ENCODE measurements at regions not wholly inside any gene's neighbourhood (a gene's known extent, or its start where the extent isn't known, plus 50 kb on each side); places are given as distances from the start of the nearest gene placed in this dataset.
A peak's percentile ranks its signal among the peaks of the same experiment; 100 is the strongest.

- no peak for DNase-seq
Measured at GRCh38 chr14:65225299-65226159, 123.2 kb upstream of the MAX start.

- DNase-seq: no peak
Measured at GRCh38 chr14:65226824-65227604, 124.7 kb upstream of the MAX start.

GRCh38 chr14:65228436-65228835, 126.1 kb upstream of the MAX start:
- DNase-seq: no peak

- DNase-seq: no peak
Measured at GRCh38 chr14:65228956-65229747, 126.8 kb upstream of the MAX start.

- DNase-seq: no peak
Measured at GRCh38 chr14:65229748-65230728, 127.7 kb upstream of the MAX start.

DNA sequence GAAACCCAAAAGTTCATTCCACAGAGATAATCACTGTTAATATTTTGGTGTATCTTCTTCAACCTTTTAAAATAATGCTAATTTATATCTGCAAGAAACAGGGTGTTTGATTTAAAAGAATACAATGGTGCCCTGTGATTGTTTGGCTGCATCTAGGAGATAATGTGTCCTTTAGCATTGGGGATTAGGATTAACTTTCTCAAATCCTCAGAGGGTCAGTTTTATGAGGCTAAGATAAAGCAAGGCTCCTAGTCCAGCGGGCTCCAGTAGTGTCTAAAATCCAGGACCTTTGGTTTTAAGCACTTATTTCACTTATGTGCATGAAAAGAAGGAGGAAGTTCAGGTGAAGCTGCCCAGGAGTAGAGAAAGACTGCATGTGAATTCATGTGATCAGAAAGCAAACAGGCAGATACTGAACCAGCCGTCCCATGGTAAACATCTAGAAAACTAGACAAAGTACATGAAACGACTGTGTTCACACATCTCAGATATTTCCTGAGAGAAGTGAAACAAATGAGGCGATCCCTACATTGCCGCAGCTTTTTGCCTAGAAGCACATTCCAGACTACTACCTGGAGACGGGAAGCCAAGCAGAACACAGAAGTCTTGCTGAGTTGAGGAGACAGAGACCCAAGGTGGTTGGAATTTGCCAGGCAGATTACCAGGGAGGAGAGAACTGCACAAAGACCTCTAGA, 129.1 kb upstream of the MAX start:
- no peak for DNase-seq

DNA sequence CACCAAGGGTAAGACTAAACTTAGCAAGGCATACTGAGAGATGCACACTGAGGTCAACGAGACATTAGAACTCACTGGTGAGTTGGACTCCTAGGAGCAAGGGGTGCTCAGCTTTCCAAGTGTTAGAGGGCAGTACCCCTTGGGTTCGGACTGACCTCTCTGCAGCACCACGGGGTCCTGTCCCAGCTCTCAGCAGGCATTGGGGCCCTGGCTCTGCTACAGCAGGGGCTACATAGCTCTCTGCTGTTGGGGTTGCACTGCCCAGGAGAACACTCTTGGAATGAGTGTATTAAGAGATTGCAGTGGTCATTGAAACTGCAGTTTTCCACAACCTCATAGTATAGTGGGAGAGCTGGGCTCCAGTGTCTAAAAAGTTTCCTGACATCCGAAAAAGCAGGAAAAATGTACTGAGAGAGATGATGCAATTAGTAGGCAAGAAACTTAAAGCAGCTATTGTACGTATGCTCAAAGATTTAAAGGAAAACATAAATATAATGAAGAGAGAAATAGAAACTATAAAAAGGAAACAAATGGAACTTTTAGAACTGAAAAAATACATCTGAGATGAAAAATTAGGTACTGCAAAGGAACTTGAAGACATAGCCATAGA, 132.5 kb upstream of the MAX start:
- no peak for DNase-seq

GRCh38 chr14:65237023-65237814, 134.9 kb upstream of the MAX start:
- DNase-seq: no peak

DNA sequence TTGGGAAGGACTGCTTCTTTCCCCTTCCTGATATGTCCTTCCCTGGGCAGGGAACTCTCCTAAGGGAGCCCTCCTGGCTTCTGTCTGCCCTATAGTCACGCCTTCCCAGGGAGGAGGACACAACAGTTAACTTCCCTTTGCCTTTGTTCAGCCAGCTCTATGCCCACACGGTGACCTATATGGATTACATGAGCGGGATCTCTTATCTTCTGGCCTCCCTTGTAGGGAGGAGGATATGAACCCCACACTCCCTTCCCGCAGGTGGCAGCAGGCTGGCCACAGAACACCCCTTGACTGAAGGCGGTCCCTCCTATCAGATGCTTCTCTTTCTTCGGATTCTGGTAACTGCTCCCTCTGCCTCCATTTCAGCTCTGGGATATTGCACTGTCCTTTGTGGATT, 135.6 kb upstream of the MAX start:
- DNase-seq: no peak

DNA sequence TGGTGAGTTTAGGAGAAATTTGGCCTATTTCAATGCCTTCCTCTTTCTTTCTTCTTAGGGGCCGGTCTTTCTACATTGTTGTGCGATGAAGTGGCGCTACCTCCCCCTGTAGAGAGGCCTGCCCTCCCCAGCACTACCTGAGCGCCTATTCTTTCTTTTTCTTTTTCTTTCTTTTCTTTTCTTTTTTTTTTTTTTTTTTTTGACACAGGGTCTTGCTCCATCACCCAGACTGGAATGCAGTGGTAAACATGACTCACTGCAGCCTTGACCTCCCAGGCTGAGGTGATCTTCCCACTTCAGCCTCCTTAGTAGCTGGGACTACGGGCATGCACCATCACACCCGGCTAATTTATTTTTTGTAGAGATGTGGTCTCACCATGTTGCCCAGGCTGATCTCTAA, 136.1 kb upstream of the MAX start:
- no peak for DNase-seq

GRCh38 chr14:65239143-65239937, 137.0 kb upstream of the MAX start:
- no peak for DNase-seq

GRCh38 chr14:65239938-65240296, 137.6 kb upstream of the MAX start:
- DNase-seq: no peak

DNA sequence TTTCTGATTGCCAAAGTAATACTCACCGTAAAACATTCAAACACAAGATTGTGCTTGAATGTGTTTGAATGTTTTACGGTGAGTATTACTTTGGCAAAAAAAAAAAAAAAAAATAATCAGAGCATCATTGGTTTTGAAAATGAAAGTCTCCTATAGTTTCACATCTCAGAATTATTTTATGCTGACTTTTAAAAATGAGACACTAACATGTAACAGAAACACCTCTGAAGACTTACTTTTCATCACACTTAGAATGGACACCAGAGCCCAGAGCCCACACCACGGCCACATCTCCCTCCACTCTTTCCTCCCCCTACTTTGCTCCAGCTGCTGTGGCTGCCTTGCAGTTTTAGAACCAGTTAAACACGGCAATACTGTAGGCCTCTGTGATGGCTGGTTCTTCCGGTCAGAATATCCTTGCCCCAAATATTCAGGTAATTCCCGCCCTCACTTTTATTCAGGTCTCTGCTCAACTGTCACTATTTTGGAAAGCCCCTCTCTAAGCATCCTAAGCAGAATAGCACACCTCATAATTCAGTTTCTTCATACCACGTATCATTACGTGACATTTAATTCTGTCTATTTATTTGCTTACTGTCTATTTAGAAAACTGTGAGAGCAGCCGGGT, 138.9 kb upstream of the MAX start:
- DNase-seq: no peak

- DNase-seq: no peak
Measured at GRCh38 chr14:65242732-65243134, 140.4 kb upstream of the MAX start.

GRCh38 chr14:65243766-65244442, 141.6 kb upstream of the MAX start:
- peak; percentile 25 for DNase-seq

GRCh38 chr14:65249471-65250161, 147.3 kb upstream of the MAX start:
- DNase-seq: no peak

GRCh38 chr14:65250162-65250495, 147.8 kb upstream of the MAX start:
- no peak for DNase-seq

DNA sequence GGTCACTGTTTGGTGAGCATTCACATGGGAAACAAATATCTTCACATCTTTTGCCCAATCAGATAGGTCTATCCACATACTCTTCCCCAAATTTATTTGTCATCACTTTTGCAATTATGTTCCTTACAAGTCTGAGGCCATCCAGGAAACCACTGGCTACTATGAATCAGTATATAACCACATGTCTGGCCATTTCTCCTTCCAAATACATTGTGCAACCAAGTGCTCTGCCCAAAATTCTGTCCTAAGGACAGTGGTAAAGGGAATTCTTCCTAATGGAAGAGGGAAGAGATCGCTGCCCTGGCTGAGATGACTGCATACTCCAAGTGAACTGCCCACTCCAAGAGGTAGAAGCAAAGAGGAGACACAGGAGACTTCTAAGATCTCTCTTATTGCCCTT, 148.9 kb upstream of the MAX start:
- DNase-seq: no peak
